ENCODE measurements at regions not wholly inside any gene's neighbourhood (a gene's known extent, or its start where the extent isn't known, plus 50 kb on each side); places are given as distances from the start of the nearest gene placed in this dataset.

DNA sequence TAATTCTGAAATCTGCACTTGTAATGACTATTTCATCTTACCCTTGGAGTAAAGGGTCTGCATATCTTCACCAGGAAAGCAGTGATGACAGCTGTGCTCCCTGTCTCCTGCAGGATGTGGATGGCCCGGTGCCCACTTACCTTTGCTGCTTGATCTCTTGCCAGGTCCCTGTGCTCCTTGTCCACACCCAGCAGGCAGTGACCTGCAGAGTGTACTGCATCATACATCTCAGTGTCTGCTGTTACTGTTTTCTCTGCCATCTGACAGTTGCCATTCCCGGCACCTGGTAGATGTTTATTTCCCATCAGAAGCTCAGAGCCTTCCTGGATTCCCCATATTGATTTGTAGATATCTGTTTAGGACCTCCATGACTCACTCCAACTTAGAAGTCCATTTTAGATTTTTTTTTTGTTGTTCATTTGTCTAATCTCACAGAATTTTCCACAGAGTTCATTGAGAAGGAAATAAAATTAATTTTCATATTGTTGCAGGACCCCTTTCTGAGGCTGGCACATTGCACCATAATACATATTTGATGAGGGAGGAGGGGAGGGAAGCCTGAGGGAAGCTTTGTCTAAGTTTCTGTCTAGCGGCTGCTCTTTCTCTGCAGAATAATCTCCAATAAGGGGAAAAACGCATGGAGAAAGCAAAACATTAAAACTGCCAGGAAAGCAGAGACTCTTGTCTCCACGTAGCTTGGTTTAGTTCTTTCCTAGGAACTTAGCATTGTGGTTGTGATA lies 697.5 kb upstream of the RAB6C start:
- no peak for TF ChIP-seq MYC (IDR thresholded peaks at IDR 0.05; ENCODE audit: low read depth, low read length)
- no peaks in the 10 kb centered on the region for H3K79me2 ChIP-seq (ENCODE audit: control insufficient read depth, insufficient read depth, low read length)
- no peaks in the 10 kb centered on the region for H3K27me3 ChIP-seq (ENCODE audit: control insufficient read depth in 2 of 2, insufficient read depth in 2 of 2, low read length in 2 of 2)
- H3K4me1 ChIP-seq (ENCODE audit: control insufficient read depth, extremely low read depth, insufficient read depth, low read length): no peaks in the 10 kb centered on the region
- no peaks in the 10 kb centered on the region for H3K9me3 ChIP-seq (replicated peaks; ENCODE audit: control insufficient read depth, insufficient read depth, low read length)
- no peak overlapping the region for H3K9ac ChIP-seq (replicated peaks; ENCODE audit: extremely low read depth, insufficient read depth, low read length)
- no peak overlapping the region for H2AFZ ChIP-seq (ENCODE audit: low read depth, low read length)
- ChIA-PET POLR2A (no interaction called here), CTCF (no interaction called here)
- no peaks in the 10 kb centered on the region for H3K36me3 ChIP-seq (ENCODE audit: control insufficient read depth in 2 of 2, extremely low read depth in 1 of 2, insufficient read depth in 2 of 2, low read length in 2 of 2)
- DNase-seq (ENCODE audit: low read depth, low spot score) (no peak), FAIRE-seq (no peak)
- no peaks in the 10 kb centered on the region for H4K20me1 ChIP-seq (replicated peaks; ENCODE audit: control insufficient read depth, extremely low read depth, insufficient read depth, low read length)
- dilution Hi-C loops (cut with MboI; ENCODE audit: extremely low pct_ligation_motif_present, low sequenced_read_pairs): no loop called here
- BruUV-seq (replicated peaks): no TSS peak
- no peak overlapping the region for H3K27ac ChIP-seq (ENCODE audit: insufficient read depth, low read depth, low read length)
- intact Hi-C loops (cut with micrococcal nuclease): no loop called here
- H3K9me1 ChIP-seq (replicated peaks; ENCODE audit: control insufficient read depth, extremely low read depth, insufficient read depth, low read length): no peaks in the 10 kb centered on the region
- H3K4me2 ChIP-seq (ENCODE audit: insufficient read depth, low read length): no peak overlapping the region
- H3K4me3 ChIP-seq (replicated peaks in 1 of 3; ENCODE audit: insufficient read depth in 1 of 3, low read depth in 1 of 3, low read length in 3 of 3): no peak overlapping the region

DNA sequence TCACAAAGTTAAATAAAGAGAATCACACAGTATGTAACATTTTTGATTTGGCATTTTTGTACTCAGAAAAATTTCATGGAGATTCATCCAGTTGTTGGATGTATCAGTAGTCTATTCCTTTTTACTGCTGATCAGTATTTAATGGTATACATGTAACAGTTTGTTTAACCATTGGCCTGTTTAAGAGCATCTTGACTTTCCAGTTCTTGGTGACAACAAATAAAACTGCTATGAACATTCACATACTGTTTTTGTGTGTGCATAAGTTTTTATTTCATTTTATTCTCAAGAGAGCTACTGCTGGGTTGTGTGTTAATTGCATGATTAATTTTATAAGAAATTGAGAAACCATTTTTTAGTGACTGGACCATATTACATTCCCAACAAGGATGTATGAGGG lies 694.5 kb upstream of the RAB6C start:
- DNase-seq (ENCODE audit: low read depth, low spot score): no peak
- TF ChIP-seq EZH2 (IDR thresholded peaks at IDR 0.05; ENCODE audit: borderline replicate concordance, low read depth, low read length, severe bottlenecking) (no peak), POLR2AphosphoS5 (IDR thresholded peaks at IDR 0.05; ENCODE audit: insufficient read depth, low read depth, low read length) (no peak), POLR2A (IDR thresholded peaks at IDR 0.05; ENCODE audit: low read depth, low read length) (no peak), FOS (IDR thresholded peaks at IDR 0.05; ENCODE audit: borderline replicate concordance, insufficient read depth, low read length) (no peak), GATA2 (IDR thresholded peaks at IDR 0.05; ENCODE audit: insufficient read depth, insufficient read length, low read depth, low read length) (no peak), JUN (IDR thresholded peaks at IDR 0.05; ENCODE audit: borderline replicate concordance, insufficient read depth, insufficient read length, low read depth) (no peak), MYC (IDR thresholded peaks at IDR 0.05; ENCODE audit: low read depth, low read length) (no peak)
- TF ChIP-seq, protein P1, sequence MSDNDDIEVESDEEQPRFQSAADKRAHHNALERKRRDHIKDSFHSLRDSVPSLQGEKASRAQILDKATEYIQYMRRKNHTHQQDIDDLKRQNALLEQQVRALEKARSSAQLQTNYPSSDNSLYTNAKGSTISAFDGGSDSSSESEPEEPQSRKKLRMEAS (IDR thresholded peaks at IDR 0.05; ENCODE audit: insufficient read depth, insufficient read length): no peak
- TF ChIP-seq, protein P2, sequence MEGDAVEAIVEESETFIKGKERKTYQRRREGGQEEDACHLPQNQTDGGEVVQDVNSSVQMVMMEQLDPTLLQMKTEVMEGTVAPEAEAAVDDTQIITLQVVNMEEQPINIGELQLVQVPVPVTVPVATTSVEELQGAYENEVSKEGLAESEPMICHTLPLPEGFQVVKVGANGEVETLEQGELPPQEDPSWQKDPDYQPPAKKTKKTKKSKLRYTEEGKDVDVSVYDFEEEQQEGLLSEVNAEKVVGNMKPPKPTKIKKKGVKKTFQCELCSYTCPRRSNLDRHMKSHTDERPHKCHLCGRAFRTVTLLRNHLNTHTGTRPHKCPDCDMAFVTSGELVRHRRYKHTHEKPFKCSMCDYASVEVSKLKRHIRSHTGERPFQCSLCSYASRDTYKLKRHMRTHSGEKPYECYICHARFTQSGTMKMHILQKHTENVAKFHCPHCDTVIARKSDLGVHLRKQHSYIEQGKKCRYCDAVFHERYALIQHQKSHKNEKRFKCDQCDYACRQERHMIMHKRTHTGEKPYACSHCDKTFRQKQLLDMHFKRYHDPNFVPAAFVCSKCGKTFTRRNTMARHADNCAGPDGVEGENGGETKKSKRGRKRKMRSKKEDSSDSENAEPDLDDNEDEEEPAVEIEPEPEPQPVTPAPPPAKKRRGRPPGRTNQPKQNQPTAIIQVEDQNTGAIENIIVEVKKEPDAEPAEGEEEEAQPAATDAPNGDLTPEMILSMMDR (IDR thresholded peaks at IDR 0.05; ENCODE audit: extremely low read depth in 1 of 2, insufficient read depth in 1 of 2, low read depth in 1 of 2, low read length in 2 of 2): no peak
- dilution Hi-C loops (cut with MboI; ENCODE audit: extremely low pct_ligation_motif_present, low sequenced_read_pairs) (no loop called here), intact Hi-C loops (cut with micrococcal nuclease) (no loop called here)
- Histone ChIP-seq H2AFZ (ENCODE audit: low read depth, low read length) (no peak overlapping the region), H3K4me2 (ENCODE audit: insufficient read depth, low read length) (no peak overlapping the region), H3K79me2 (ENCODE audit: control insufficient read depth, insufficient read depth, low read length) (no peaks in the 10 kb centered on the region), H3K9ac (replicated peaks; ENCODE audit: extremely low read depth, insufficient read depth, low read length) (no peak overlapping the region), H3K27ac (ENCODE audit: insufficient read depth, low read depth, low read length) (no peak overlapping the region), H3K36me3 (ENCODE audit: control insufficient read depth in 2 of 2, extremely low read depth in 1 of 2, insufficient read depth in 2 of 2, low read length in 2 of 2) (no peaks in the 10 kb centered on the region), H3K4me3 (replicated peaks in 1 of 3; ENCODE audit: insufficient read depth in 1 of 3, low read depth in 1 of 3, low read length in 3 of 3) (no peak overlapping the region), H4K20me1 (replicated peaks; ENCODE audit: control insufficient read depth, extremely low read depth, insufficient read depth, low read length) (no peaks in the 10 kb centered on the region), H3K9me3 (replicated peaks; ENCODE audit: control insufficient read depth, insufficient read depth, low read length) (no peaks in the 10 kb centered on the region), H3K9me1 (replicated peaks; ENCODE audit: control insufficient read depth, extremely low read depth, insufficient read depth, low read length) (no peaks in the 10 kb centered on the region), H3K27me3 (ENCODE audit: control insufficient read depth in 2 of 2, insufficient read depth in 2 of 2, low read length in 2 of 2) (no peaks in the 10 kb centered on the region), H3K4me1 (ENCODE audit: control insufficient read depth, extremely low read depth, insufficient read depth, low read length) (no peaks in the 10 kb centered on the region)
- BruUV-seq (replicated peaks): no TSS peak
- ChIA-PET POLR2A (no interaction called here), CTCF (no interaction called here)
- no peak for FAIRE-seq
